ENCODE measurements at regions not wholly inside any gene's neighbourhood (a gene's known extent, or its start where the extent isn't known, plus 50 kb on each side); places are given as distances from the start of the nearest gene placed in this dataset.

- Histone ChIP-seq H3K4me3 (ENCODE audit: low read depth, low read length) (no peak overlapping the region), H3K36me3 (ENCODE audit: control insufficient read depth, insufficient read depth, low read length) (no peaks in the 10 kb centered on the region), H3K9me3 (ENCODE audit: control insufficient read depth, insufficient read depth, low read depth, low read length) (no peaks in the 10 kb centered on the region; the same call in 1 of the 2 replicates), H3K27ac (ENCODE audit: low read depth, low read length) (no peak overlapping the region), H3K9ac (ENCODE audit: low read length) (no peak overlapping the region), H3K27me3 (ENCODE audit: control insufficient read depth, insufficient read depth, low read length) (no peaks in the 10 kb centered on the region), H3K4me1 (ENCODE audit: control insufficient read depth, insufficient read depth, low read length) (no peaks in the 10 kb centered on the region)
Observed at GRCh38 chr9:10961883-10962282, 349.1 kb upstream of the PTPRD start.

- H3K27ac ChIP-seq (ENCODE audit: low read depth, low read length) = no peak overlapping the region
- no peaks in the 10 kb centered on the region for H3K27me3 ChIP-seq (ENCODE audit: control insufficient read depth, insufficient read depth, low read length)
- H3K9ac ChIP-seq (ENCODE audit: low read length) = no peak overlapping the region
- no peaks in the 10 kb centered on the region for H3K4me1 ChIP-seq (ENCODE audit: control insufficient read depth, insufficient read depth, low read length)
- H3K36me3 ChIP-seq (ENCODE audit: control insufficient read depth, insufficient read depth, low read length) = no peaks in the 10 kb centered on the region
- no peaks in the 10 kb centered on the region for H3K9me3 ChIP-seq (ENCODE audit: control insufficient read depth, insufficient read depth, low read depth, low read length)
- no peak overlapping the region for H3K4me3 ChIP-seq (ENCODE audit: low read depth, low read length)
Observed at GRCh38 chr9:10983251-10983650, 370.4 kb upstream of the PTPRD start.

DNA sequence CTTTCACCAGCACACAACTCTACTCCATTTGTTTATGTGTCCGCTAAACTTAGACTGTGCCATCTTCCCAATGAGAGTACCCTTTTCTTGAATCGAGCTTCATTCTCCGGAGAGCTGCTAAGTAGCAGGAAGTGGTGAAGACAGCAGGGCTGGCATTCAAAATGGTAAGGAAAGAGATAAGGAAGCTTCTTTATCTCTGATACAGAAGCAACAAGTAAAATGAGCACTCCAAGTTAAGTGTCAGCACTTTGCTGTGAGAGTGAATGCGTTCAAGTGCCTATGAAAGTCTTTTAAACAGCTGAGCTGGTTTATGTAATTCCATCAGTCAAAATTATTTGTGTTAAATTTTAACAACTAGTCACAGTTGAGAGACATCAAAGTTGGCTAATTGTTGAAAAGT lies 386.8 kb upstream of the PTPRD start:
- Histone ChIP-seq H3K4me1 (ENCODE audit: control insufficient read depth, insufficient read depth, low read length) (no peaks in the 10 kb centered on the region), H3K27ac (ENCODE audit: low read depth, low read length) (no peak overlapping the region), H3K9me3 (ENCODE audit: control insufficient read depth, insufficient read depth, low read depth, low read length) (0 out of 2 replicates have a peak, but pooled peaks cover 2% of the 10 kb centered on the region), H3K9ac (ENCODE audit: low read length) (no peak overlapping the region), H3K4me3 (ENCODE audit: low read depth, low read length) (no peak overlapping the region), H3K27me3 (ENCODE audit: control insufficient read depth, insufficient read depth, low read length) (no peaks in the 10 kb centered on the region), H3K36me3 (ENCODE audit: control insufficient read depth, insufficient read depth, low read length) (no peaks in the 10 kb centered on the region)

DNA sequence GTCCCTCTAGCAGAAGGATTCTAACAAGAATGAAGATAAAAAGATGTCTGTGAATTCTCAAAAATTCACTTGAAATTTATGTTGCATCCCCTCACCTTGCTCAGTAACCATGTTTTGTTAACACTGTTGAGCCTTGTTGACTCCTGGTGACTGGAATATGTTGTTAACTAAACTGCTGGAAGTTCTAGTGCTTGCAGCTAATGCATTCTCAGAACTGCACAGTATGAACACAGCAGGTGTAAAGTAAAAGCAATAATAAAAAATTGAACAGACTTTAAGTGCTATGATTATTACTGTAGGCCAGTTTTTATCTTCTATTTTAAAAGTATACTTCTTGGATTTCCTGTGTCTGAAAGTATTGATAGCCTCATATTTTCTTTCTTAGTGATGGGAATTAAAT lies 388.7 kb upstream of the PTPRD start:
- H3K27me3 ChIP-seq (ENCODE audit: control insufficient read depth, insufficient read depth, low read length) = no peaks in the 10 kb centered on the region
- H3K9ac ChIP-seq (ENCODE audit: low read length) = no peak overlapping the region
- H3K4me1 ChIP-seq (ENCODE audit: control insufficient read depth, insufficient read depth, low read length) = no peaks in the 10 kb centered on the region
- H3K9me3 ChIP-seq (ENCODE audit: control insufficient read depth, insufficient read depth, low read depth, low read length) = 0 out of 2 replicates have a peak, but pooled peaks cover 2% of the 10 kb centered on the region
- no peaks in the 10 kb centered on the region for H3K36me3 ChIP-seq (ENCODE audit: control insufficient read depth, insufficient read depth, low read length)
- H3K27ac ChIP-seq (ENCODE audit: low read depth, low read length) = no peak overlapping the region
- no peak overlapping the region for H3K4me3 ChIP-seq (ENCODE audit: low read depth, low read length)

- H3K9me3 ChIP-seq (ENCODE audit: control insufficient read depth, insufficient read depth, low read depth, low read length) = no peaks in the 10 kb centered on the region
- no peak overlapping the region for H3K9ac ChIP-seq (ENCODE audit: low read length)
- no peak overlapping the region for H3K4me3 ChIP-seq (ENCODE audit: low read depth, low read length)
- H3K4me1 ChIP-seq (ENCODE audit: control insufficient read depth, insufficient read depth, low read length) = no peaks in the 10 kb centered on the region
- H3K27me3 ChIP-seq (ENCODE audit: control insufficient read depth, insufficient read depth, low read length) = no peaks in the 10 kb centered on the region
- no peak overlapping the region for H3K27ac ChIP-seq (ENCODE audit: low read depth, low read length)
- H3K36me3 ChIP-seq (ENCODE audit: control insufficient read depth, insufficient read depth, low read length) = no peaks in the 10 kb centered on the region
Observed at GRCh38 chr9:11002705-11003104, 389.9 kb upstream of the PTPRD start.

- H3K9ac ChIP-seq (ENCODE audit: low read length) = no peak overlapping the region
- H3K4me1 ChIP-seq (ENCODE audit: control insufficient read depth, insufficient read depth, low read length) = no peaks in the 10 kb centered on the region
- no peak overlapping the region for H3K27ac ChIP-seq (ENCODE audit: low read depth, low read length)
- H3K4me3 ChIP-seq (ENCODE audit: low read depth, low read length) = no peak overlapping the region
- no peaks in the 10 kb centered on the region; the same call in 1 of the 2 replicates for H3K9me3 ChIP-seq (ENCODE audit: control insufficient read depth, insufficient read depth, low read depth, low read length)
- no peaks in the 10 kb centered on the region for H3K27me3 ChIP-seq (ENCODE audit: control insufficient read depth, insufficient read depth, low read length)
- H3K36me3 ChIP-seq (ENCODE audit: control insufficient read depth, insufficient read depth, low read length) = no peaks in the 10 kb centered on the region
Observed at GRCh38 chr9:11003836-11004235, 391.0 kb upstream of the PTPRD start.

- Histone ChIP-seq H3K36me3 (ENCODE audit: control insufficient read depth, insufficient read depth, low read length) (no peaks in the 10 kb centered on the region), H3K4me3 (ENCODE audit: low read depth, low read length) (no peak overlapping the region), H3K9ac (ENCODE audit: low read length) (no peak overlapping the region), H3K4me1 (ENCODE audit: control insufficient read depth, insufficient read depth, low read length) (no peaks in the 10 kb centered on the region), H3K9me3 (ENCODE audit: control insufficient read depth, insufficient read depth, low read depth, low read length) (peaks cover 15% of the 10 kb centered on the region), H3K27me3 (ENCODE audit: control insufficient read depth, insufficient read depth, low read length) (no peaks in the 10 kb centered on the region), H3K27ac (ENCODE audit: low read depth, low read length) (no peak overlapping the region)
Observed at GRCh38 chr9:11011696-11012095, 398.9 kb upstream of the PTPRD start.

- Histone ChIP-seq H3K9me3 (ENCODE audit: control insufficient read depth, insufficient read depth, low read depth, low read length) (peaks cover 13% of the 10 kb centered on the region), H3K27me3 (ENCODE audit: control insufficient read depth, insufficient read depth, low read length) (no peaks in the 10 kb centered on the region), H3K4me1 (ENCODE audit: control insufficient read depth, insufficient read depth, low read length) (no peaks in the 10 kb centered on the region), H3K36me3 (ENCODE audit: control insufficient read depth, insufficient read depth, low read length) (no peaks in the 10 kb centered on the region), H3K27ac (ENCODE audit: low read depth, low read length) (no peak overlapping the region), H3K4me3 (ENCODE audit: low read depth, low read length) (no peak overlapping the region), H3K9ac (ENCODE audit: low read length) (no peak overlapping the region)
Observed at GRCh38 chr9:11016081-11016480, 403.3 kb upstream of the PTPRD start.

- no peak overlapping the region for H3K27ac ChIP-seq (ENCODE audit: low read depth, low read length)
- H3K9ac ChIP-seq (ENCODE audit: low read length) = no peak overlapping the region
- no peaks in the 10 kb centered on the region for H3K9me3 ChIP-seq (ENCODE audit: control insufficient read depth, insufficient read depth, low read depth, low read length)
- H3K4me3 ChIP-seq (ENCODE audit: low read depth, low read length) = no peak overlapping the region
- no peaks in the 10 kb centered on the region for H3K36me3 ChIP-seq (ENCODE audit: control insufficient read depth, insufficient read depth, low read length)
- H3K27me3 ChIP-seq (ENCODE audit: control insufficient read depth, insufficient read depth, low read length) = no peaks in the 10 kb centered on the region
- H3K4me1 ChIP-seq (ENCODE audit: control insufficient read depth, insufficient read depth, low read length) = no peaks in the 10 kb centered on the region
Observed at GRCh38 chr9:11023201-11023600, 410.4 kb upstream of the PTPRD start.

- no peaks in the 10 kb centered on the region for H3K36me3 ChIP-seq (ENCODE audit: control insufficient read depth, insufficient read depth, low read length)
- H3K4me3 ChIP-seq (ENCODE audit: low read depth, low read length) = no peak overlapping the region
- no peaks in the 10 kb centered on the region for H3K9me3 ChIP-seq (ENCODE audit: control insufficient read depth, insufficient read depth, low read depth, low read length)
- no peak overlapping the region for H3K27ac ChIP-seq (ENCODE audit: low read depth, low read length)
- H3K27me3 ChIP-seq (ENCODE audit: control insufficient read depth, insufficient read depth, low read length) = no peaks in the 10 kb centered on the region
- H3K4me1 ChIP-seq (ENCODE audit: control insufficient read depth, insufficient read depth, low read length) = no peaks in the 10 kb centered on the region
- no peak overlapping the region for H3K9ac ChIP-seq (ENCODE audit: low read length)
Observed at GRCh38 chr9:11025775-11026174, 413.0 kb upstream of the PTPRD start.

DNA sequence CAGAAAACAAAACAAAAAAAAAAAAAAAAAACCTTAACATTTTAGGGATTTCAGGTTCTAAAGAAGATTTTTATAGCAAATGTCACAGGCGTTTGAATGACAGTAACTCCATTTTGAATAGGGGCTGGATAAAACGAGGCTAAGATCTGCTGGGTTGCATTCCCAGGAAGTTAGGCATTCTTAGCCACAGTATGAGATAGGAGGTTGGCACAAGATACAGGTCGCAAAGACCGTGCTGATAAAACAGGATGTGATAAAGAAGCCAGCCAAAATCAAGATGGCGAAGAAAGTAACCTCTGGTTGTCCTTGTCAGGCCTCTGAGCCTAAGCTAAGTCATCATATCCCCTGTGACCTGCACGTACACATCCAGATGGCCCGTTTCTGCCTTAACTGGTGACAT lies 425.6 kb upstream of the PTPRD start:
- Histone ChIP-seq H3K9me3 (ENCODE audit: control insufficient read depth, insufficient read depth, low read depth, low read length) (no peaks in the 10 kb centered on the region), H3K4me3 (ENCODE audit: low read depth, low read length) (no peak overlapping the region), H3K36me3 (ENCODE audit: control insufficient read depth, insufficient read depth, low read length) (no peaks in the 10 kb centered on the region), H3K9ac (ENCODE audit: low read length) (peak overlapping the region; percentile 32), H3K27ac (ENCODE audit: low read depth, low read length) (peak overlapping the region; percentile 94), H3K4me1 (ENCODE audit: control insufficient read depth, insufficient read depth, low read length) (peaks cover 26% of the 10 kb centered on the region), H3K27me3 (ENCODE audit: control insufficient read depth, insufficient read depth, low read length) (no peaks in the 10 kb centered on the region)

DNA sequence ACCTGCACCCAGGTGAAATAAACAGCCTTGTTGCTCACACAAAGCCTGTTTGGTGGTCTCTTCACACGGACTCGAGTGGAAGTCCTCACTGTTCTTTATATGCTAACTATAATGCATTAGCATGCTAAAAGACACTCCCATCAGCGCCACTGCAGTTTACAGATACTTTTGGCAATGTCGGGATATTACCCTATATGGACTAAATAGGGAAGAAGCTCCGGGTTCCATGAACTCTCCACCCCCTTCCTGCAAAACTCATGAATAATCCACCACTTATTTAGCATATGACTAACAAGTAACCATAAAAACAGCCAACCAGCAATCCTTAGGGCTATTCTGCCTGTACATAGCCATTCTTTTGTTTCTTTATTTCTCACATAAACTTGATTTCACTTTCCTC lies 426.2 kb upstream of the PTPRD start:
- Histone ChIP-seq H3K9ac (ENCODE audit: low read length) (peak overlapping the region; percentile 50), H3K36me3 (ENCODE audit: control insufficient read depth, insufficient read depth, low read length) (no peaks in the 10 kb centered on the region), H3K4me3 (ENCODE audit: low read depth, low read length) (no peak overlapping the region), H3K27ac (ENCODE audit: low read depth, low read length) (peak overlapping the region; percentile 94), H3K27me3 (ENCODE audit: control insufficient read depth, insufficient read depth, low read length) (no peaks in the 10 kb centered on the region), H3K9me3 (ENCODE audit: control insufficient read depth, insufficient read depth, low read depth, low read length) (no peaks in the 10 kb centered on the region), H3K4me1 (ENCODE audit: control insufficient read depth, insufficient read depth, low read length) (peaks cover 26% of the 10 kb centered on the region)
